ENCODE measurements at regions not wholly inside any gene's neighbourhood (a gene's known extent, or its start where the extent isn't known, plus 50 kb on each side); places are given as distances from the start of the nearest gene placed in this dataset.

GRCh38 chr9:28970241-28970654 lies 1397.0 kb upstream of the C9orf72 start:
- TF ChIP-seq CTCF (IDR thresholded peaks at IDR 0.05) (no peak), POLR2A (IDR thresholded peaks at IDR 0.05) (no peak)

Data from testis (tissue), 2 donors.